Left ventricle myocardium inferior (tissue), 1 donor: ENCODE measurements at regions not wholly inside any gene's neighbourhood (a gene's known extent, or its start where the extent isn't known, plus 50 kb on each side); places are given as distances from the start of the nearest gene placed in this dataset.

Experiments used
- DNase-seq: peaks from one replicate; pipeline ENCODE4 v3.0.0-alpha.2; 2020
- H3K27ac ChIP-seq: fragments of 200-600 bp; replicated peaks from 2 replicates; pipeline ENCODE4 v1.8.0; 2021
- H3K27me3 ChIP-seq: fragments of 200-600 bp; 2 replicates; pipeline ENCODE4 v1.8.0; 2021; ENCODE audit warnings: low read depth
- H3K36me3 ChIP-seq: fragments of 200-600 bp; 2 replicates; pipeline ENCODE4 v1.8.0; 2021
- H3K4me1 ChIP-seq: fragments of 200-600 bp; 2 replicates; pipeline ENCODE4 v1.8.0; 2021
- H3K4me3 ChIP-seq: fragments of 200-600 bp; 2 replicates; pipeline ENCODE4 v1.8.0; 2021; ENCODE audit warnings: mild to moderate bottlenecking, moderate library complexity
- H3K9me3 ChIP-seq: fragments of 200-600 bp; replicated peaks from 2 replicates; pipeline ENCODE4 v1.8.0; 2021
- intact Hi-C: fragments of 100-400 bp; cut with micrococcal nuclease; formaldehyde crosslinking; loops from one replicate; pipeline ENCODE4 v1.11.0; 2022
- TF ChIP-seq, protein P1 (sequence below): fragments of 200-600 bp; IDR thresholded peaks from 2 replicates; pipeline ENCODE4 v1.8.0; 2021; ENCODE audit warnings: antibody characterized with exemption, mild to moderate bottlenecking, borderline replicate concordance
- donor health status: DM: no; HTN: yes; CAD: no; lungs with severe emphysema.

DNA sequence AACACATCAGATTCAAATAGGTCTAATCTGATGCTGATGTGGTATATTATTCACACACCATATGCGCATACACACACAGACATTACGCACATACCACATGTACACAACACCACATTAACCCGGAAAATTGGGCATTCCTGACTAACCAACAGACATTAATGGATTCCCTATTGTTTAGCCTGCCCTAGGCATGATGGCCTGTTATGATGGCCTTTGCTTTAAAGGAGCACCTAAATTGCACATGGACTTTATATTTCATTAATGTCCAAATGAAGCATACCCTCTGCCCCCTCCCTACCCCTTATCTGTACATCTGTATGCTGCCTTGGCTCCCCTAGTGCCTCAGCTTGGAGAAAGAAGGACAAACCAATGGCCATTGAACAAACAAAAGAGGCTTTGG is 127.7 kb upstream of the PRLR start:
- peaks cover 5% of the 10 kb centered on the region for H3K9me3 ChIP-seq
- H3K4me1 ChIP-seq, result no peaks in the 10 kb centered on the region
- H3K36me3 ChIP-seq, result no peaks in the 10 kb centered on the region
- no peak overlapping the region for H3K4me3 ChIP-seq
- intact Hi-C loops, result no loop called here
- H3K27me3 ChIP-seq, result peaks cover 5% of the 10 kb centered on the region
- no peak for DNase-seq
- TF ChIP-seq, protein P1, sequence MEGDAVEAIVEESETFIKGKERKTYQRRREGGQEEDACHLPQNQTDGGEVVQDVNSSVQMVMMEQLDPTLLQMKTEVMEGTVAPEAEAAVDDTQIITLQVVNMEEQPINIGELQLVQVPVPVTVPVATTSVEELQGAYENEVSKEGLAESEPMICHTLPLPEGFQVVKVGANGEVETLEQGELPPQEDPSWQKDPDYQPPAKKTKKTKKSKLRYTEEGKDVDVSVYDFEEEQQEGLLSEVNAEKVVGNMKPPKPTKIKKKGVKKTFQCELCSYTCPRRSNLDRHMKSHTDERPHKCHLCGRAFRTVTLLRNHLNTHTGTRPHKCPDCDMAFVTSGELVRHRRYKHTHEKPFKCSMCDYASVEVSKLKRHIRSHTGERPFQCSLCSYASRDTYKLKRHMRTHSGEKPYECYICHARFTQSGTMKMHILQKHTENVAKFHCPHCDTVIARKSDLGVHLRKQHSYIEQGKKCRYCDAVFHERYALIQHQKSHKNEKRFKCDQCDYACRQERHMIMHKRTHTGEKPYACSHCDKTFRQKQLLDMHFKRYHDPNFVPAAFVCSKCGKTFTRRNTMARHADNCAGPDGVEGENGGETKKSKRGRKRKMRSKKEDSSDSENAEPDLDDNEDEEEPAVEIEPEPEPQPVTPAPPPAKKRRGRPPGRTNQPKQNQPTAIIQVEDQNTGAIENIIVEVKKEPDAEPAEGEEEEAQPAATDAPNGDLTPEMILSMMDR, result no peak
- no peak overlapping the region for H3K27ac ChIP-seq

DNA sequence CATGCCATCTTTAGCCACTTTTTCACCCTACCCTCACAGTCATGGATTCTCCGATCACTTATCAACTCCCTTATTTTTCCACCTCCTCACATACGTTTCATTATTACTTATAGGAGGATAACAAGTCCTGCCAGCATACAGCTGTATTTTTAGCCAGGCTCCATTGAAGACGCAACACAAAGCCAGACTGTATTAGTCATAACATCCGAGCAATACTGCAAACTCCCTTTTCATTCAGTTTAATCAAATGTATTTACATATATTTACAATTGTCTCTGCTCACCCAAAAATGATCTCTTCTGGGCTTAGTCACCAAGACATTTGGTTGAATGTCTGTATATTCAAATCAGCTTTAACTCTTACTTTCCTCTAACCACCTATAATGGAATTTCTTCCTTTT is 126.4 kb upstream of the PRLR start:
- intact Hi-C loops, result no loop called here
- no peaks in the 10 kb centered on the region for H3K36me3 ChIP-seq
- peaks cover 5% of the 10 kb centered on the region for H3K27me3 ChIP-seq
- TF ChIP-seq, protein P1, result no peak
- H3K9me3 ChIP-seq, result peaks cover 18% of the 10 kb centered on the region
- H3K27ac ChIP-seq, result no peak overlapping the region
- H3K4me1 ChIP-seq, result no peaks in the 10 kb centered on the region
- no peak overlapping the region for H3K4me3 ChIP-seq
- DNase-seq, result no peak

DNA sequence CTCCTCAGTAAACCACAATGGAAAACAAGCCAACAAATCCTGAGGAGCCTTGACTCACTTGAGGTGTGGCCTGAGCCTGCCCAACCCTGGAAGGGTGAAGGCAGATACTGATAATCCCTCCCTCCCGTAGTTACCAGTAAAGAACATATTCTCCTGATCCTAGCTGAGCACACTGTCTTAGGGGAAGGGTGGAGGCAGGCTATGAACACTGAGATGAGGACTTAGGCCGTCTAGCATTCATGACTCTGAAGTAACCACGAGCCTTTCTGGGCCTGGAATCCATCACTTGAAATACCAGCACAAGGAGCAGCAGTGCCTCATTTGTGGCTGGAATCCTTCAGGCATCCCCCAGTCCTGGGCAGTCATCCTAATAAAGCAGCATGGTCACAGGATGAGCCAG is 124.5 kb upstream of the PRLR start:
- H3K9me3 ChIP-seq, result peaks cover 36% of the 10 kb centered on the region
- no peaks in the 10 kb centered on the region for H3K4me1 ChIP-seq
- peaks cover 5% of the 10 kb centered on the region for H3K27me3 ChIP-seq
- no peak overlapping the region for H3K4me3 ChIP-seq
- intact Hi-C loops, result no loop called here
- no peak for DNase-seq
- H3K36me3 ChIP-seq, result no peaks in the 10 kb centered on the region
- TF ChIP-seq, protein P1, result no peak
- no peak overlapping the region for H3K27ac ChIP-seq

DNA sequence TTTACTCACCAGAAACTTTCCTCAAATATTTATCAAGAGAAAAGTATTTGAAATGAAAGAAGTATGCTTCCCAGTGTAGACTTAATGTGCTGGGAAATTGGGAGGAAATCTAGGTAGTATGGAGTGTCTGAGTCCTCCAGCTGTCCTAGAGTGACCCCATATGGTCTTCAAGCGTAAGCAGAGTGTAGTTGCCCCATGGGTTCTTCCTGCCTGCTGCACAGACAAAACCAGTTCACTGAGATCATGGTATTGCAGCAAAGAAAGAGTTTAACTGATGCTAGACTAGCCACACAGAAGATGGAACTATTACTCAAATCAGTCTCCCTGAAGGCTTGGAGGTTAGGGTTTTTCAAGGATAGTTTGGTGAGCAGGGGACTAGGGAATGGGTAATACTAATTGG is 114.9 kb upstream of the PRLR start:
- no peaks in the 10 kb centered on the region for H3K36me3 ChIP-seq
- no peak overlapping the region for H3K4me3 ChIP-seq
- peaks cover 41% of the 10 kb centered on the region for H3K9me3 ChIP-seq
- H3K27me3 ChIP-seq, result no peaks in the 10 kb centered on the region
- DNase-seq, result no peak
- no peaks in the 10 kb centered on the region for H3K4me1 ChIP-seq
- TF ChIP-seq, protein P1, result no peak
- no peak overlapping the region for H3K27ac ChIP-seq
- intact Hi-C loops, result no loop called here

DNA sequence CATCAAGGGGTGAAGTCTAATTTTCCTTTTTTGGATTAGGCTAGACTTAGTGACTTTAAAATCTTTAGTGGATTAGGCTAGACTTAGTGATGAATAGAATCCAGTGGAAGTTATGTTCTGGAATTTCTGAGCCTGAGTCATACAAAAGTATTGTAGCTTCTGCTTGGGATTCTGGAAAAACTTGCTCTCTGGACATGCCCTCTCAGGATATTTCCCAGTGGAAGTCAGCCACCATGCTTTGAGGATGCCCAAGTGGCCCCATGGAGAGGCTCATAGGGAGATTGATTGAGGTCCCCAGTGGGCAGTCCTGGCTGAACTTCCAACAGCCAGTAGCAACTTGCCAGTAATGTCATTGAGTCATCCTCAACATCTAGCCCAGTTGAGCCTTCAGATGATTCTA is 112.4 kb upstream of the PRLR start:
- Histone ChIP-seq H3K27ac (no peak overlapping the region), H3K27me3 (no peaks in the 10 kb centered on the region), H3K4me1 (no peaks in the 10 kb centered on the region), H3K9me3 (peaks cover 22% of the 10 kb centered on the region), H3K36me3 (no peaks in the 10 kb centered on the region), H3K4me3 (no peak overlapping the region)
- no peak for DNase-seq
- intact Hi-C loops, result no loop called here
- TF ChIP-seq, protein P1, result no peak

DNA sequence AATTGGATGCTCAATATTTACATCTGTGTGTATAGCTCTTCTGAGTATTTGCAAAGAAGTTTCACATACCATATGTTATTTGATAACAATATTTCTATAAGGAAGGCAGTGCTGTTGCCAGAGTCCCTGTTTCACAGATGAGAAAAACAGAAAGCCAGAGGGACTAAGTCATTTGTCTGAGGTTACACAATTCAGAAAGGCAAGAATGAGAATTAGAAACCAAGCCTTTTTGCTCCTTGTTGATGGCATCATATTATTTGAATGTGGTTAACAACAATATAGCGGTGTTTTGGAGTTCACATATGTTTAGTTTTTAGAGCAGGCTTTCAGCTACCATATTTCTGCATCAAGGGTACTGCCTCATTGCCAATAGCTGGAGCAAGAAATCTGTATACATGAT is 110.9 kb upstream of the PRLR start:
- Histone ChIP-seq H3K27ac (no peak overlapping the region), H3K4me3 (no peak overlapping the region), H3K9me3 (peaks cover 15% of the 10 kb centered on the region), H3K36me3 (no peaks in the 10 kb centered on the region), H3K27me3 (no peaks in the 10 kb centered on the region), H3K4me1 (no peaks in the 10 kb centered on the region)
- no peak for DNase-seq
- TF ChIP-seq, protein P1, result no peak
- intact Hi-C loops, result no loop called here
